WTC11 (cell line): ENCODE measurements at regions not wholly inside any gene's neighbourhood (a gene's known extent, or its start where the extent isn't known, plus 50 kb on each side); places are given as distances from the start of the nearest gene placed in this dataset.

ENCODE experiments used
- ATAC-seq: fragments of 200-7000 bp; cut with Tn5 transposase; 2 replicates; pipeline ENCODE4 v1.10.0; 2021; ENCODE audit warnings: mild to moderate bottlenecking, moderate library complexity
- CTCF ChIA-PET: fragments of 300-600 bp; sonication (Branson Sonifier 250); formaldehyde crosslinking; loops from one replicate; lab custom pipeline; 2021; ENCODE audit warnings: antibody characterized with exemption; lab: Charles Lee
- POLR2A ChIA-PET: fragments of 350-600 bp; sonication (Branson Sonifier 250); formaldehyde crosslinking; loops from one replicate; lab custom pipeline; 2021; ENCODE audit warnings: antibody characterized with exemption; lab: Charles Lee
- DNase-seq: peaks from one replicate; pipeline ENCODE4 v3.0.0; 2021; ENCODE audit warnings: low spot score
- H3K27ac Mint-ChIP-seq: 2 replicates; pipeline ENCODE4 v1.8.0; 2021; ENCODE audit warnings: mixed read lengths
- H3K27me3 Mint-ChIP-seq: 2 replicates; pipeline ENCODE4 v1.8.0; 2021; ENCODE audit warnings: low read depth, mild to moderate bottlenecking, moderate library complexity, mixed read lengths
- H3K36me3 Mint-ChIP-seq: 2 replicates; pipeline ENCODE4 v1.8.0; 2021; ENCODE audit warnings: mixed read lengths
- H3K4me1 Mint-ChIP-seq: 2 replicates; pipeline ENCODE4 v1.8.0; 2022; ENCODE audit warnings: mixed read lengths
- H3K4me3 Mint-ChIP-seq: 2 replicates; pipeline ENCODE4 v1.8.0; 2021; ENCODE audit warnings: mild to moderate bottlenecking, moderate library complexity, mixed read lengths
- H3K9me3 Mint-ChIP-seq: 2 replicates; pipeline ENCODE4 v1.8.0; 2021; ENCODE audit warnings: mixed read lengths
- AFF4 ChIP-seq: sonication (generic); formaldehyde crosslinking; IDR thresholded peaks from 2 replicates; pipeline ENCODE4 v1.8.1; 2023; ENCODE audit warnings: mild to moderate bottlenecking, missing genetic modification reagents, borderline replicate concordance
- ATF2 ChIP-seq: sonication (generic); formaldehyde crosslinking; IDR thresholded peaks from 2 replicates; pipeline ENCODE4 v1.8.1; 2022; ENCODE audit warnings: low read depth, missing genetic modification reagents, borderline replicate concordance
- CBFB ChIP-seq: sonication (generic); formaldehyde crosslinking; IDR thresholded peaks from 2 replicates; pipeline ENCODE4 v1.8.1; 2022; ENCODE audit warnings: mild to moderate bottlenecking, low read depth, missing genetic modification reagents
- CREB1 ChIP-seq: sonication (generic); formaldehyde crosslinking; IDR thresholded peaks from 2 replicates; pipeline ENCODE4 v1.8.0; 2023; ENCODE audit warnings: mild to moderate bottlenecking, missing genetic modification reagents
- CTCF ChIP-seq: fragments of 200-600 bp; IDR thresholded peaks from 2 replicates; pipeline ENCODE4 v1.8.0; 2022; ENCODE audit warnings: antibody characterized with exemption
- E2F4 ChIP-seq: sonication (generic); formaldehyde crosslinking; IDR thresholded peaks from 2 replicates; pipeline ENCODE4 v1.8.1; 2022; ENCODE audit warnings: low read depth, mild to moderate bottlenecking, moderate library complexity, missing genetic modification reagents, borderline replicate concordance
- MXD4 ChIP-seq: fragments of 250-450 bp; sonication (Bioruptor Pico); IDR thresholded peaks from 2 replicates; pipeline ENCODE4 v1.8.0; 2021; ENCODE audit warnings: mild to moderate bottlenecking, moderate library complexity, borderline replicate concordance
- MYBL2 ChIP-seq: sonication (generic); formaldehyde crosslinking; IDR thresholded peaks from 2 replicates; pipeline ENCODE4 v1.8.1; 2023; ENCODE audit warnings: mild to moderate bottlenecking, moderate library complexity, missing genetic modification reagents
- NFYB ChIP-seq: sonication (generic); formaldehyde crosslinking; conservative IDR thresholded peaks from 2 replicates; pipeline ENCODE4 v1.8.0; 2022; ENCODE audit warnings: low read depth, missing genetic modification reagents
- OVOL2 ChIP-seq: fragments of 250-450 bp; sonication (Bioruptor Pico); IDR thresholded peaks from 2 replicates; pipeline ENCODE4 v1.9.0; 2021; ENCODE audit warnings: mild to moderate bottlenecking, borderline replicate concordance
- PRDM15 ChIP-seq: sonication (generic); formaldehyde crosslinking; IDR thresholded peaks from 2 replicates; pipeline ENCODE4 v1.8.0; 2022; ENCODE audit warnings: missing genetic modification reagents
- SP1 ChIP-seq: sonication (generic); formaldehyde crosslinking; conservative IDR thresholded peaks from 2 replicates; pipeline ENCODE4 v1.8.1; 2022; ENCODE audit warnings: missing genetic modification reagents
- TEAD1 ChIP-seq: sonication (generic); formaldehyde crosslinking; IDR thresholded peaks from 2 replicates; pipeline ENCODE4 v1.8.0; 2022; ENCODE audit warnings: mild to moderate bottlenecking, missing genetic modification reagents
- TEAD4 ChIP-seq: sonication (generic); formaldehyde crosslinking; IDR thresholded peaks from 2 replicates; pipeline ENCODE4 v1.8.0; 2022; ENCODE audit warnings: mild to moderate bottlenecking, missing genetic modification reagents
- ZBTB43 ChIP-seq: sonication (generic); formaldehyde crosslinking; IDR thresholded peaks from 2 replicates; pipeline ENCODE4 v1.8.1; 2023; ENCODE audit warnings: mild to moderate bottlenecking, missing genetic modification reagents
- ZNF232 ChIP-seq: sonication (generic); formaldehyde crosslinking; IDR thresholded peaks from 2 replicates; pipeline ENCODE4 v1.8.0; 2022; ENCODE audit warnings: mild to moderate bottlenecking, missing genetic modification reagents
- ZNF425 ChIP-seq: fragments of 250-450 bp; sonication (Bioruptor Pico); conservative IDR thresholded peaks from 2 replicates; pipeline ENCODE4 v1.9.0; 2021; ENCODE audit warnings: mild to moderate bottlenecking

GRCh38 chr3:105274958-105275357 lies 91.8 kb upstream of the ALCAM start (continued):
- TF ChIP-seq E2F4 (no peak), ATF2 (CRISPR knock-in tag) (no peak), CTCF (no peak), TEAD4 (CRISPR knock-in tag) (no peak), ZBTB43 (CRISPR knock-in tag) (no peak)
- TF ChIP-seq, all 79 proteins: peak for 0

GRCh38 chr3:105277656-105278055 lies 89.1 kb upstream of the ALCAM start:
- POLR2A ChIA-PET = no interaction called here
- CTCF ChIA-PET = no interaction called here
- no peaks in the 10 kb centered on the region for H3K27me3 Mint-ChIP-seq
- no peaks in the 10 kb centered on the region for H3K9me3 Mint-ChIP-seq
- no peak overlapping the region for H3K27ac Mint-ChIP-seq
- H3K4me3 Mint-ChIP-seq = no peak overlapping the region
- TF ChIP-seq CTCF = no peak
- TF ChIP-seq TEAD4 (CRISPR knock-in tag) = no peak
- TF ChIP-seq CBFB (CRISPR knock-in tag) = no peak
- TF ChIP-seq MYBL2 (CRISPR knock-in tag) = no peak
- TF ChIP-seq PRDM15 (CRISPR knock-in tag) = no peak
- no peak for TF ChIP-seq MXD4 (CRISPR knock-in tag)
- TF ChIP-seq ZNF232 (CRISPR knock-in tag) = no peak
- TF ChIP-seq SP1 = no peak
- TF ChIP-seq ZNF425 (CRISPR knock-in tag) = no peak
- no peak for TF ChIP-seq NFYB (CRISPR knock-in tag)
- no peak for TF ChIP-seq TEAD1 (CRISPR knock-in tag)
- no peak for TF ChIP-seq CREB1 (CRISPR knock-in tag)
- TF ChIP-seq AFF4 (CRISPR knock-in tag) = no peak
- no peak for TF ChIP-seq OVOL2 (CRISPR knock-in tag)
- peaks cover 9% of the 10 kb centered on the region for H3K4me1 Mint-ChIP-seq
- H3K36me3 Mint-ChIP-seq = no peaks in the 10 kb centered on the region
- no peak for DNase-seq
- ATAC-seq = no peak
